Small intestine (tissue), 7 donors: ENCODE measurements at regions not wholly inside any gene's neighbourhood (a gene's known extent, or its start where the extent isn't known, plus 50 kb on each side); places are given as distances from the start of the nearest gene placed in this dataset.

Source experiments
- DNase-seq, 2 donors: peaks; one replicate each; pipeline versions ENCODE4 v3.0.0 to v3.0.0-alpha.2; 2013
- FAIRE-seq: peaks from 2 replicates; lab custom pipeline; 2012; peaks lifted over from hg19 to GRCh38; lab: Jason Lieb, UNC
- H3K27ac ChIP-seq, 3 donors: one replicate each; pipeline ENCODE4 v1.5.1; 2013; ENCODE audit warnings: low read length in 2 of 3, mild to moderate bottlenecking in 2 of 3, control low read depth in 1 of 3, inconsistent platforms in 1 of 3, low read depth in 1 of 3, moderate library complexity in 1 of 3
- H3K27me3 ChIP-seq, 3 donors: one replicate each; pipeline ENCODE4 v1.6.1; 2013; ENCODE audit warnings: low read length in 3 of 3, inconsistent platforms in 1 of 3; ENCODE audit not compliant: control insufficient read depth in 3 of 3, insufficient read depth in 3 of 3
- H3K36me3 ChIP-seq, 3 donors: one replicate each; pipeline ENCODE4 v1.6.1; 2013; ENCODE audit warnings: low read length in 3 of 3, inconsistent platforms in 1 of 3, low read depth in 1 of 3, mild to moderate bottlenecking in 1 of 3, moderate library complexity in 1 of 3; ENCODE audit not compliant: control insufficient read depth in 3 of 3, insufficient read depth in 2 of 3
- H3K4me1 ChIP-seq, 3 donors: one replicate each; pipeline ENCODE4 v1.6.1; 2013; ENCODE audit warnings: low read length in 2 of 3, inconsistent platforms in 1 of 3, low read depth in 1 of 3, mild to moderate bottlenecking in 1 of 3, moderate library complexity in 1 of 3; ENCODE audit not compliant: control insufficient read depth in 3 of 3, insufficient read depth in 2 of 3
- H3K4me3 ChIP-seq, 3 donors: one replicate each; pipeline ENCODE4 v1.5.1; 2013; ENCODE audit warnings: low read length in 3 of 3, control low read depth in 1 of 3, inconsistent platforms in 1 of 3, low read depth in 1 of 3, mild to moderate bottlenecking in 1 of 3, moderate library complexity in 1 of 3
- H3K9me3 ChIP-seq, 2 donors: one replicate each; pipeline ENCODE4 v1.6.1; 2013; ENCODE audit warnings: low read depth in 1 of 2, low read length in 1 of 2; ENCODE audit not compliant: control insufficient read depth in 2 of 2, insufficient read depth in 1 of 2
- WGBS, 3 donors: extraction: QIAGEN DNeasy Blood & Tissue Kit; methylation state at CpG; one replicate each; pipeline ENCODE4 v1.1.7; 2013; 5-methylcytosine and 5-hydroxymethylcytosine counted together
- donor health status: healthy with polysubstance abuse.
- donor health status: control.
- donor health status: control.
- donor health status: Bipolar disorder and iron deficiency.
- donor health status: healthy.

DNA sequence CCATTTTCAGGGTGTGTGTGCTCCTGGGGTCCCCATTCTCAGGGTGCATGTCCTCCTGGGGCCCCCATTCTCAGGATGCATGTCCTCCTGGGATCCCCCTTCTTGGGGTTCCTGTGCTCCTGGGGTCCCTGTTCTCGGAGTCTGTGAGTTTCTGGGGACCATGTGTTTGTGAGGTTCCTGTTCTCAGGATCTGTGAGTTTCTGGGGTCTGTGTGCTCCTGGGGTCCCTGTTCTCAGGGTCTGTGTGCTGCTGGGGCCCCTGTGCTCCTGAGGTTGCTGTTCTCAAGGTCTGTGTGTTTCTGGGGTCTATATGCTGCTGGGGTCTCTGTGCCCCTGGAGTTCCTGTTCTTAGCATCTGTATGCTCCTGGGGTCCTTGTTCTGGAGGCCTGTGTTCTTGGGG lies 425.5 kb downstream of the GLRX3 start:
- H3K27me3 ChIP-seq: peaks cover 0 to 1% (median 0%) of the 10 kb centered on the region in 3 donors
- DNase-seq (no peak), FAIRE-seq (no peak)
- H3K27ac ChIP-seq: no peak overlapping the region
- 72 to 86% (median 78%) methylated on average over 1 of the region's 1 CpG for WGBS, 3 donors
- H3K36me3 ChIP-seq: no peaks in the 10 kb centered on the region
- no peak overlapping the region for H3K4me3 ChIP-seq
- H3K9me3 ChIP-seq: no peaks in the 10 kb centered on the region
- H3K4me1 ChIP-seq: no peaks in the 10 kb centered on the region

DNA sequence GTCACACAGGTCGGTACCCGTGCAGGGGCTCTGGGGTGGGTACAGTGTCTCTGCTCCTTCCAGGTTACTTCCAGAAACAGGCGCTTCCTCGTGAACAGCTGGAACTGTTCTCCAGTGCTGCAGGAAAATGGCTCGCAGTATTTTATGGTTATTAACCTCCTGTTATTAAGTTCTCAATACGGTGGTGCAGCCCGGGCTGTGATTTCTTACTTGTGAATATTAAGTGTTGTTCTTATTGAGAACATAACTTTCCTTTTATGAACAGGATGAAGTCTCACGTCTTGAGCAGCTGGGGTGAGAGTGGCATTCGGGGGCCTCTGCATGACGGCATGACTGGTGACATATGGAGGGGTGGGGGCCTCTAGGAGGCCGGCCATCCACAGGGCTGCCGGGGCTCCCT lies 430.8 kb downstream of the GLRX3 start:
- H3K27ac ChIP-seq: no peak overlapping the region
- FAIRE-seq (no peak), DNase-seq (no peak)
- no peaks in the 10 kb centered on the region for H3K36me3 ChIP-seq
- 74 to 83% (median 82%) methylated on average over 12 of the region's 12 CpGs for WGBS, 3 donors
- H3K27me3 ChIP-seq: no peaks in the 10 kb centered on the region
- no peaks in the 10 kb centered on the region for H3K9me3 ChIP-seq
- H3K4me1 ChIP-seq: no peaks in the 10 kb centered on the region
- no peak overlapping the region for H3K4me3 ChIP-seq

DNA sequence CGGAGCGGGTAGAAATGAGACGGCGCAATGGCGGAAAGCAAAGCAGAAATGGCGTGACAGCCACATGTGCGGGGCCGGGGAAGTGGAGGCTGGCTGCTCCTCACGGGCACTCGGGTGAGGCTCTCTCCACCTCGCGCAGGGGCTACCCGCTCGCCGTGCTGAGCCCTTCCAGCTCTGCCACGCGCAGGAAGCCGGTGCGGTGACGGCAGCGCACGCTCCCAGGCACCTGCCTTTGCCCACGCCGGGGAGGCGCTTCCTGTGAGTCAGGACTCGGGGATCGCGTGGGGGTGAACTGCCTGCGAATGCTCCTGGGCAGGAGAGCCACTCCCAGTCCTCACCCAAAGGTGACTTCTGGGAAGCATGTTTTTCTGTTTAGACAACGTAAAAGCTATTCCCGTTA lies 431.2 kb downstream of the GLRX3 start:
- H3K4me3 ChIP-seq: no peak overlapping the region
- no peaks in the 10 kb centered on the region for H3K27me3 ChIP-seq
- no peaks in the 10 kb centered on the region for H3K4me1 ChIP-seq
- H3K27ac ChIP-seq: no peak overlapping the region
- no peaks in the 10 kb centered on the region for H3K36me3 ChIP-seq
- H3K9me3 ChIP-seq: no peaks in the 10 kb centered on the region
- FAIRE-seq: no peak
- DNase-seq: no peak
- WGBS, 3 donors: 91 to 95% (median 94%) methylated on average over 31 of the region's 31 CpGs

DNA sequence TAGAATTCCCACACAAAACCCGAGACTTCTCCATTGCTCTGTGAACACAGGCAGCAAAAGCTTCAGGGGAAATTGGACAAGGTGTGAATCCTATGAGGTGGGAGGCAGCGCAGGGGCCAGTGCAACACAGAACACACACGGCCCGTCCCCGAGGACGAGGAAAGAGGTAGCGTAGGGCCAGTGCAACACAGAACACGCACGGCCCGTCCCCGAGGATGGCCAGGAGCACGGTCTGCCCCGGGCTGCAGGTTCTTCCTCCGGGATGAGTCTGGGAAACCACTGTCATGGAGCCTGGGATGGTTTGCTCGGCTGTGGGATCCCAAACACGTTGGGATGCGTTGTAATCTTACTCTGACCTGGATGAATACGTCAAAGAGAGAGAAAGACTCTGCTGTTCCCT lies 432.1 kb downstream of the GLRX3 start:
- H3K4me3 ChIP-seq: no peak overlapping the region
- H3K27me3 ChIP-seq: no peaks in the 10 kb centered on the region
- no peaks in the 10 kb centered on the region for H3K4me1 ChIP-seq
- DNase-seq (no peak), FAIRE-seq (no peak)
- H3K9me3 ChIP-seq: no peaks in the 10 kb centered on the region
- H3K27ac ChIP-seq: no peak overlapping the region
- 87 to 91% (median 87%) methylated on average over 18 of the region's 18 CpGs for WGBS, 3 donors
- no peaks in the 10 kb centered on the region for H3K36me3 ChIP-seq

DNA sequence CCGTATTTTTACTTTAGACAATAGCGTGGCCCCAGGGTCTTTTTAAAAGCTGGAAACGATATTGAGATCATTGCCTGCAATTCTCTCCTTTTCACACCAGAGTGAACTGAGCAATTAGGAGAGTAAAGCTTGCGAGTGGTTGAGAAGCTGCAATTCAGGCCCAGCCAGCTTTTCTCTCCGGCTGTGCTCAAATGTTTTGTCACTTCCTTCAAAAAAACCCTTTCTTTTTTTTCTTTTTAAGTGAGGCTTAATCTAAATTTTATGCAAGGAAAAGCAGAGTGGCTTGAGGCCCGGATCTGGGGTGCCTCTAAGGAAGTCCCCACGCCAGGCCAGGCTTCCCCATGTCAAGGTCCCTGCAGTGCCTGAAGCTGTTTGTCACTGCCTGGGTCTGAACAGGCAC lies 433.9 kb downstream of the GLRX3 start:
- Histone ChIP-seq H3K27me3 (no peaks in the 10 kb centered on the region), H3K4me1 (no peaks in the 10 kb centered on the region), H3K4me3 (no peak overlapping the region), H3K27ac (no peak overlapping the region), H3K36me3 (no peaks in the 10 kb centered on the region), H3K9me3 (no peaks in the 10 kb centered on the region)
- WGBS, 3 donors: 69 to 79% (median 75%) methylated on average over 7 of the region's 7 CpGs
- no peak for FAIRE-seq
- no peak for DNase-seq

DNA sequence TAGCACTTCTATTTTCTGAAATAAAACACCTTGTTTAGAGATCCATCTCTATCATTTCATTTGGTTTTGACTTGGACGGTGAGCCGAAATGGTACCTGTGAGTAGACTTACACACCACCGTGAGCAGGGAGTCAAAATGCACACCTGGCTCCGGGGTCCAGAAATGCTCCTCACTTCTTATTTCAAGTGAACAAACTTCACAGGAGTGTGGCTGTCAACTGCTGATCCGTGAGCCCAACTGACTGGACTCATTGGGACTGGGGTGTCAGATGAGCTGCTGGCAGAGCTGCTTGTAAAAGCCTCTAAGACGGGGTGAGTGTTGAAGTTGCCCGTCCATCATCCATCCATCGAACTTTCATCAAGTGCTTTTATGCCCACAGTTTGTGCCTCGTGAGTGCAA lies 435.5 kb downstream of the GLRX3 start:
- no peak for DNase-seq
- H3K36me3 ChIP-seq: no peaks in the 10 kb centered on the region
- H3K9me3 ChIP-seq: no peaks in the 10 kb centered on the region
- H3K4me1 ChIP-seq: no peaks in the 10 kb centered on the region
- FAIRE-seq: no peak
- no peak overlapping the region for H3K4me3 ChIP-seq
- 84 to 90% (median 85%) methylated on average over 9 of the region's 9 CpGs for WGBS, 3 donors
- H3K27ac ChIP-seq: no peak overlapping the region
- H3K27me3 ChIP-seq: no peaks in the 10 kb centered on the region

DNA sequence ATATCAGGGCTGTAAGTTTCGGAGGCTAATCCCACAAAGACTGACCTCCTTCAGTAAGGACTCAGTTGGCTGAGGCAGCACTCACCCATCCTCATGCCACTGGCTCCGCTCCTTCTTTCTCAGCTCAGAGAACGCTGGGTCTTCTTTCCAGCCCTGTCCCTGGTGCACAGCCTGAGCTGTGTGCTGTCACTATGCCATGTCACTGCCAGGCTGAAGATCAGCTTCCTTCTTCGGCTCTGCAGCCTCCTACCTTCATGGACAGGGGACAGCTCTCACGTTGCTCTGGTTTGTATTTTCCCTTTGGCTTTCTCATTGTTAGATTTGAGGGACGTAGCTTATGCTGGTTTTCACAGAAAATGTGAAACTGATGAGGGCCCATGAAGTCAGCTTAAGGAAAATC lies 437.3 kb downstream of the GLRX3 start:
- WGBS, 3 donors: 67 to 76% (median 76%) methylated on average over 6 of the region's 6 CpGs
- no peak overlapping the region for H3K27ac ChIP-seq
- peaks cover 0 to 3% (median 0%) of the 10 kb centered on the region in 3 donors for H3K27me3 ChIP-seq
- H3K4me3 ChIP-seq: no peak overlapping the region
- no peaks in the 10 kb centered on the region for H3K4me1 ChIP-seq
- no peak for DNase-seq
- no peaks in the 10 kb centered on the region for H3K9me3 ChIP-seq
- no peaks in the 10 kb centered on the region for H3K36me3 ChIP-seq
- no peak for FAIRE-seq

DNA sequence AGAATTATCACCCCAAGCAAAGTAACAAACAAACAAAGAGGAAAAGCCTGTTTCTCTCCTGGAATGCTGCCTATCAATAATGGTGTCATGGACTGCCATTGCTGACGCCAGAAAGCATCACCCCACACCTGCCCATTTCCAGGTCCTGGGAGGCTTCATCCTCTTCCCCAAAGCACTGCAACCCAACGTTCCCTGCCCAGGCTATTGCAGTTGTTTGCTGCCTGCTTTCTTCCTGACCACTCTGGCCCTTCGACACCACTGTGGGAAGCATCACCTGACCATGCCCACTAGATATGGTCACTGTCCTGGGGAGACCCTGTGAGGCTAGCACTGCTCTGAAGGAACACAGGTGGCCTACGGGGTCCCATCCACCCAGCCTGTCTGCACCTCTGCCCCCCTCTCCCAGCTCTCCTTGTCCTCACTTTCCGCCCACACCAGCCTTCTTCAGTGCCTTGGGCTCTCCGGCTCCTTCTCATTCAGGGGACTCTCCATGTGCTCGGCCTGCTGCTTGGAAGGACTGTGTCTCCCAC lies 439.6 kb downstream of the GLRX3 start:
- Histone ChIP-seq H3K4me1 (no peaks in the 10 kb centered on the region), H3K36me3 (no peaks in the 10 kb centered on the region), H3K4me3 (no peak overlapping the region), H3K27ac (no peak overlapping the region), H3K27me3 (peaks cover 0 to 3% (median 0%) of the 10 kb centered on the region in 3 donors), H3K9me3 (no peaks in the 10 kb centered on the region)
- 71 to 84% (median 75%) methylated on average over 7 of the region's 7 CpGs for WGBS, 3 donors
- no peak for DNase-seq
- no peak for FAIRE-seq

DNA sequence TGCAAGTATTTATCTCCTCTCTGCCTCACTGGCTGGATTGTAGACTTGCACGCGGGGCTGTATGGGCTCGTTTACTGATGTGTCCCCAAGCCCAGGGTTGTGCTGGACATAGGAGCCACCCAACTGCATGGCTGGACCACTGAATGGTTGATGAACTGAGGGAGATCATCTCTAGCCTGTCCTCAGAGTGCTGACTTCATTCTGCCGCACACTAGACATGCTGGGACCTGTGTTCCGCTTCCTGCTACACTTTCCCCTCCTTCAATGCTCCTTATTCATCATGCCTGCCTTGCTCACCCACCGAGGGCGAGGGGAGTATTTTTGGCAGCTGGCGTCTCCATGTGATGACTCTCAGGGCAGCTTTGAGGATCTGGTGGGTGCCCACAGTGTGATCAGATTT lies 440.2 kb downstream of the GLRX3 start:
- DNase-seq (no peak), FAIRE-seq (no peak)
- Histone ChIP-seq H3K9me3 (no peaks in the 10 kb centered on the region), H3K4me1 (no peaks in the 10 kb centered on the region), H3K36me3 (no peaks in the 10 kb centered on the region), H3K27ac (no peak overlapping the region), H3K27me3 (peaks cover 0 to 3% (median 0%) of the 10 kb centered on the region in 3 donors), H3K4me3 (no peak overlapping the region)
- 58 to 75% (median 69%) methylated on average over 8 of the region's 8 CpGs for WGBS, 3 donors
